GM04504 (cell line): ENCODE measurements at regions not wholly inside any gene's neighbourhood (a gene's known extent, or its start where the extent isn't known, plus 50 kb on each side); places are given as distances from the start of the nearest gene placed in this dataset.
"Not testable (repeated sequence)": the region's sequence is repeated elsewhere in the genome, so short reads cannot be mapped to it uniquely, and the experiment has no call there.

ENCODE experiments used
- DNase-seq: peaks from one replicate; pipeline ENCODE4 v3.0.0-alpha.2; 2012; ENCODE audit warnings: low read depth

GRCh38 chr1:182157187-182157586, 95.7 kb upstream of the ZNF648 start:
- DNase-seq: no peak

- DNase-seq: not testable (repeated sequence)
Observed at GRCh38 chr1:182154425-182154824, 92.9 kb upstream of the ZNF648 start.

- DNase-seq: peak; percentile 69
Observed at GRCh38 chr1:182149411-182149965, 88.0 kb upstream of the ZNF648 start.

- no peak for DNase-seq
Observed at GRCh38 chr1:182147951-182148350, 86.4 kb upstream of the ZNF648 start.

- no peak for DNase-seq
Observed at GRCh38 chr1:182147136-182147820, 85.8 kb upstream of the ZNF648 start.

- DNase-seq: no peak
Observed at GRCh38 chr1:182146286-182146685, 84.8 kb upstream of the ZNF648 start.

- no peak for DNase-seq
Observed at GRCh38 chr1:182145441-182145840, 83.9 kb upstream of the ZNF648 start.

GRCh38 chr1:182144646-182145030, 83.1 kb upstream of the ZNF648 start:
- no peak for DNase-seq

GRCh38 chr1:182143825-182144645, 82.5 kb upstream of the ZNF648 start:
- peak; percentile 57 for DNase-seq

GRCh38 chr1:182143154-182143657, 81.7 kb upstream of the ZNF648 start:
- peak; percentile 67 for DNase-seq

GRCh38 chr1:182142621-182143020, 81.1 kb upstream of the ZNF648 start:
- no peak for DNase-seq

- no peak for DNase-seq
Observed at GRCh38 chr1:182141040-182141439, 79.5 kb upstream of the ZNF648 start.

- no peak for DNase-seq
Observed at GRCh38 chr1:182139496-182139895, 78.0 kb upstream of the ZNF648 start.

- no peak for DNase-seq
Observed at GRCh38 chr1:182137546-182137945, 76.0 kb upstream of the ZNF648 start.

GRCh38 chr1:182135946-182136345, 74.4 kb upstream of the ZNF648 start:
- DNase-seq: no peak

GRCh38 chr1:182134257-182134656, 72.7 kb upstream of the ZNF648 start:
- no peak for DNase-seq

- DNase-seq: no peak
Observed at GRCh38 chr1:182133181-182133580, 71.7 kb upstream of the ZNF648 start.

- no peak for DNase-seq
Observed at GRCh38 chr1:182129398-182129797, 67.9 kb upstream of the ZNF648 start.

GRCh38 chr1:182128502-182128901, 67.0 kb upstream of the ZNF648 start:
- no peak for DNase-seq

GRCh38 chr1:182127656-182128055, 66.1 kb upstream of the ZNF648 start:
- no peak for DNase-seq

GRCh38 chr1:182126272-182126800, 64.8 kb upstream of the ZNF648 start:
- DNase-seq: no peak

- no peak for DNase-seq
Observed at GRCh38 chr1:182122913-182123260, 61.4 kb upstream of the ZNF648 start.
